Adrenal gland (tissue), 5 donors: ENCODE measurements at regions not wholly inside any gene's neighbourhood (a gene's known extent, or its start where the extent isn't known, plus 50 kb on each side); places are given as distances from the start of the nearest gene placed in this dataset.

Experiments used
- POLR2A ChIP-seq, 2 donors: fragments of 450-650 bp; IDR thresholded peaks; one replicate each; pipeline ENCODE4 v1.6.1; 2017; ENCODE audit warnings: antibody characterized with exemption in 2 of 2, mild to moderate bottlenecking in 2 of 2, moderate library complexity in 1 of 2
- TF ChIP-seq, protein P1 (sequence below), 6 experiments: fragments of 450-650 bp in 4 of 6; fragments of 200-600 bp in 2 of 6; sonication (generic) in 1 of 6; IDR thresholded peaks; 1 replicate in 5 of 6; 2 replicates in 1 of 6; pipeline versions ENCODE4 v1.5.1 to v1.8.0; 2016 to 2021; ENCODE audit warnings: antibody characterized with exemption in 6 of 6, mild to moderate bottlenecking in 2 of 6, moderate library complexity in 1 of 6
- donor health status: DM: no; HTN: no; CAD: no.

DNA sequence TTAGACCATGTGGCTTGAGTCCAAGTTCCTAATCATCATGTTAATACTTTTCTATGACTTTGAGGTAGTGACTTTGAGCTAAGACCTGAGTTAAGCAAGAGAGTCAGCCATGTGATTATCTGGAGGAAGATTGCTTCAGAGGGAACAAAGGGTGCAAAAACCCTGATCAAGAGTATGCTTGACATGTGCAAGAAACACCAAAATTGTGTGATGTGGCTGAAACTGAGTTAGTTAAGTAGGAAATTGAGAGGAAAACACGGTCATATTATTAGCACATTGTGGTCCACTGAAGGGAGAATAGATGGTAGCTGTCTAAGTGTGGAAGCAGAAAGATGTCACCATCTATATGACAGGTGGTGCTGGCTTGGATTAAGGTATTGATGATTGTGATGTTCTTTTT, 130.4 kb upstream of the MON1B start:
- TF ChIP-seq, protein P1, sequence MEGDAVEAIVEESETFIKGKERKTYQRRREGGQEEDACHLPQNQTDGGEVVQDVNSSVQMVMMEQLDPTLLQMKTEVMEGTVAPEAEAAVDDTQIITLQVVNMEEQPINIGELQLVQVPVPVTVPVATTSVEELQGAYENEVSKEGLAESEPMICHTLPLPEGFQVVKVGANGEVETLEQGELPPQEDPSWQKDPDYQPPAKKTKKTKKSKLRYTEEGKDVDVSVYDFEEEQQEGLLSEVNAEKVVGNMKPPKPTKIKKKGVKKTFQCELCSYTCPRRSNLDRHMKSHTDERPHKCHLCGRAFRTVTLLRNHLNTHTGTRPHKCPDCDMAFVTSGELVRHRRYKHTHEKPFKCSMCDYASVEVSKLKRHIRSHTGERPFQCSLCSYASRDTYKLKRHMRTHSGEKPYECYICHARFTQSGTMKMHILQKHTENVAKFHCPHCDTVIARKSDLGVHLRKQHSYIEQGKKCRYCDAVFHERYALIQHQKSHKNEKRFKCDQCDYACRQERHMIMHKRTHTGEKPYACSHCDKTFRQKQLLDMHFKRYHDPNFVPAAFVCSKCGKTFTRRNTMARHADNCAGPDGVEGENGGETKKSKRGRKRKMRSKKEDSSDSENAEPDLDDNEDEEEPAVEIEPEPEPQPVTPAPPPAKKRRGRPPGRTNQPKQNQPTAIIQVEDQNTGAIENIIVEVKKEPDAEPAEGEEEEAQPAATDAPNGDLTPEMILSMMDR (IDR thresholded peaks at IDR 0.05): no peak
- no peak for TF ChIP-seq POLR2A (IDR thresholded peaks at IDR 0.05)
